ENCODE measurements at regions not wholly inside any gene's neighbourhood (a gene's known extent, or its start where the extent isn't known, plus 50 kb on each side); places are given as distances from the start of the nearest gene placed in this dataset.

- Histone ChIP-seq H2AFZ (replicated peaks; ENCODE audit: low read length, poor library complexity) (no peak overlapping the region), H3K14ac (replicated peaks; ENCODE audit: low read depth, low read length) (no peak overlapping the region), H3K4me2 (ENCODE audit: low read depth, low read length) (no peak overlapping the region), H3K36me3 (ENCODE audit: control insufficient read depth, insufficient read depth, low read length) (no peaks in the 10 kb centered on the region), H3K23ac (ENCODE audit: low read depth, low read length) (no peak overlapping the region), H2AK5ac (ENCODE audit: low read depth, low read length) (no peak overlapping the region), H3K9ac (ENCODE audit: low read depth, low read length) (no peak overlapping the region), H2BK120ac (ENCODE audit: low read depth, low read length) (no peak overlapping the region), H4K5ac (ENCODE audit: low read depth, low read length) (no peak overlapping the region), H3K56ac (ENCODE audit: extremely low read depth, insufficient read depth, low read length) (no peak overlapping the region), H2AK9ac (replicated peaks; ENCODE audit: low read depth, low read length, poor library complexity) (no peak overlapping the region), H3K4me1 (ENCODE audit: control insufficient read depth, insufficient read depth, low read length) (no peaks in the 10 kb centered on the region), H4K20me1 (ENCODE audit: insufficient read depth, low read length) (no peaks in the 10 kb centered on the region), H3K9me1 (ENCODE audit: insufficient read depth, low read length) (no peaks in the 10 kb centered on the region), H2BK20ac (ENCODE audit: low read depth, low read length) (no peak overlapping the region), H4K91ac (ENCODE audit: insufficient read depth, low read depth, low read length) (no peak overlapping the region), H2BK5ac (ENCODE audit: low read depth, low read length, poor library complexity, severe bottlenecking) (no peak overlapping the region), H3K27ac (ENCODE audit: insufficient read depth, low read length) (no peak overlapping the region), H3K4ac (ENCODE audit: low read depth, low read length) (no peak overlapping the region), H2BK15ac (ENCODE audit: low read depth, low read length) (no peak overlapping the region), H3K27me3 (ENCODE audit: control insufficient read depth, insufficient read depth, low read length) (no peaks in the 10 kb centered on the region), H3K79me1 (ENCODE audit: low read depth in 1 of 2, low read length in 2 of 2) (no peaks in the 10 kb centered on the region), H3K9me3 (ENCODE audit: control insufficient read depth, insufficient read depth, low read length) (peaks cover 8% of the 10 kb centered on the region; the same call in 1 of the 2 replicates), H4K8ac (ENCODE audit: low read depth in 2 of 2, low read length in 2 of 2) (no peak overlapping the region), H3K4me3 (ENCODE audit: insufficient read depth, low read depth, low read length) (no peak overlapping the region), H3K18ac (ENCODE audit: low read depth, low read length) (no peak overlapping the region)
- intact Hi-C loops (cut with micrococcal nuclease), result no loop called here
- BruUV-seq (replicated peaks), result no TSS peak
- POLR2A ChIA-PET (ENCODE audit: unreplicated experiment), result no interaction called here
- no CpG with 5 or more reads among the region's 2 CpGs for WGBS, 2 experiments (ENCODE audit: extremely low coverage in 2 of 2, insufficient read length in 1 of 2)
- CTCF ChIA-PET, result no interaction called here
- DNase-seq (no peak), ATAC-seq (ENCODE audit: low read depth) (no peak)
- TF ChIP-seq RFX5 (IDR thresholded peaks at IDR 0.05; ENCODE audit: low read depth, low read length), result no peak
- no peak for TF ChIP-seq CHD1 (IDR thresholded peaks at IDR 0.05; ENCODE audit: low read depth, low read length)
- TF ChIP-seq RCOR1 (IDR thresholded peaks at IDR 0.05; ENCODE audit: insufficient replicate concordance, low read length), result no peak
- no peak for TF ChIP-seq POLR2A (IDR thresholded peaks at IDR 0.05; ENCODE audit: low read depth, low read length)
- TF ChIP-seq MAZ (IDR thresholded peaks at IDR 0.05; ENCODE audit: borderline replicate concordance, low read depth, low read length), result no peak
- TF ChIP-seq RAD21 (IDR thresholded peaks at IDR 0.05; ENCODE audit: low read length), result no peak
- TF ChIP-seq CEBPB (IDR thresholded peaks at IDR 0.05; ENCODE audit: low read depth, low read length), result no peak
- no peak for TF ChIP-seq BHLHE40 (IDR thresholded peaks at IDR 0.05; ENCODE audit: low read depth, low read length)
- no peak for TF ChIP-seq MAFK (IDR thresholded peaks at IDR 0.05; ENCODE audit: low read depth, low read length)
- TF ChIP-seq ELK1 (IDR thresholded peaks at IDR 0.05; ENCODE audit: borderline replicate concordance, low read depth, low read length), result no peak
- TF ChIP-seq CTCF (conservative IDR thresholded peaks at IDR 0.05; ENCODE audit: low read depth, low read length), result no peak
- no peak for TF ChIP-seq FOS (IDR thresholded peaks at IDR 0.05; ENCODE audit: low read depth, low read length)
- TF ChIP-seq MXI1 (IDR thresholded peaks at IDR 0.05; ENCODE audit: borderline replicate concordance, low read depth, low read length), result no peak
- TF ChIP-seq SMC3 (IDR thresholded peaks at IDR 0.05; ENCODE audit: low read depth, low read length), result no peak
- TF ChIP-seq NFE2L2 (IDR thresholded peaks at IDR 0.05; ENCODE audit: low read depth, low read length), result no peak
- no peak for TF ChIP-seq USF2 (IDR thresholded peaks at IDR 0.05; ENCODE audit: low read depth, low read length)
- in situ Hi-C loops (cut with MboI; ENCODE audit: low sequenced_read_pairs), result no loop called here
- dilution Hi-C loops (cut with HindIII; ENCODE audit: low sequenced_read_pairs, unreplicated experiment), result no loop called here
These were observed 536.1 kb downstream of the MEI4 start for GRCh38 chr6:78188891-78189290.

Measured in IMR-90 (cell line).